LNCAP (cell line): ENCODE measurements at regions not wholly inside any gene's neighbourhood (a gene's known extent, or its start where the extent isn't known, plus 50 kb on each side); places are given as distances from the start of the nearest gene placed in this dataset.

Source experiments
- TF ChIP-seq, protein P1 (sequence below): fragments of 450-650 bp; IDR thresholded peaks from 2 replicates; pipeline ENCODE4 v1.5.1; 2017; ENCODE audit warnings: mild to moderate bottlenecking

DNA sequence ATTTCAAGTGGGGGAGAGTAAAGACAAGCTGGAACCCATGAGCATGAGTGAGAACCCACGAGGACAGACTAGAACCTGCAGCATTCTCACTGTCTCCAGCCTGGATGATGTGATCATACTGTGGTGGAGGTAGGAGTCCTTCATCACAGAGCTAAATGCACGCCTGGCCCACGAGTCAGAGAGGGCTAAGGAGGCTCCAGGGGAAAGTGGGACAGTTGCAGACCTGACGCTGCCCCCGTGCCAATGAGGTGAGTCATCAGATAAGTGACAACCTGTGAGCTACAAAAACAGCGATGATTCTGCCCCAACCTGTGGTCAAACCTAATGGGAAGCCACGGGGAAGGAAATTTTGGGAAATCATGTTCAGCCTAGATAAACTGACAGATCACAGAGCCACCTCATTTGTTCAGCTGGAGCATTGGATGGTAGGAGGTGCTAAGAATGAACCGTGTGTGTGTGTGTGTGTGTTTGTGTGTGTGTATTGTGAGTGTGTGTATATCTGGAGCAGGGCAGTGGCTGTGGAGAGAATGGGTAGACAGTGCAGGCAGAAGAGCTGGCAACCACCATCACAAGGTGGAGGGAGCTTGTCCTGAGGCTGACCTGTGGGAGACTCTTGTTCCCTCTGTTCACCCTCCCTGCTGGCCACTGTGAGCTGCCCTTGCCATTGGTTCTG is 131.8 kb downstream of the UTP18 start:
- TF ChIP-seq, protein P1, sequence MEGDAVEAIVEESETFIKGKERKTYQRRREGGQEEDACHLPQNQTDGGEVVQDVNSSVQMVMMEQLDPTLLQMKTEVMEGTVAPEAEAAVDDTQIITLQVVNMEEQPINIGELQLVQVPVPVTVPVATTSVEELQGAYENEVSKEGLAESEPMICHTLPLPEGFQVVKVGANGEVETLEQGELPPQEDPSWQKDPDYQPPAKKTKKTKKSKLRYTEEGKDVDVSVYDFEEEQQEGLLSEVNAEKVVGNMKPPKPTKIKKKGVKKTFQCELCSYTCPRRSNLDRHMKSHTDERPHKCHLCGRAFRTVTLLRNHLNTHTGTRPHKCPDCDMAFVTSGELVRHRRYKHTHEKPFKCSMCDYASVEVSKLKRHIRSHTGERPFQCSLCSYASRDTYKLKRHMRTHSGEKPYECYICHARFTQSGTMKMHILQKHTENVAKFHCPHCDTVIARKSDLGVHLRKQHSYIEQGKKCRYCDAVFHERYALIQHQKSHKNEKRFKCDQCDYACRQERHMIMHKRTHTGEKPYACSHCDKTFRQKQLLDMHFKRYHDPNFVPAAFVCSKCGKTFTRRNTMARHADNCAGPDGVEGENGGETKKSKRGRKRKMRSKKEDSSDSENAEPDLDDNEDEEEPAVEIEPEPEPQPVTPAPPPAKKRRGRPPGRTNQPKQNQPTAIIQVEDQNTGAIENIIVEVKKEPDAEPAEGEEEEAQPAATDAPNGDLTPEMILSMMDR = no peak

DNA sequence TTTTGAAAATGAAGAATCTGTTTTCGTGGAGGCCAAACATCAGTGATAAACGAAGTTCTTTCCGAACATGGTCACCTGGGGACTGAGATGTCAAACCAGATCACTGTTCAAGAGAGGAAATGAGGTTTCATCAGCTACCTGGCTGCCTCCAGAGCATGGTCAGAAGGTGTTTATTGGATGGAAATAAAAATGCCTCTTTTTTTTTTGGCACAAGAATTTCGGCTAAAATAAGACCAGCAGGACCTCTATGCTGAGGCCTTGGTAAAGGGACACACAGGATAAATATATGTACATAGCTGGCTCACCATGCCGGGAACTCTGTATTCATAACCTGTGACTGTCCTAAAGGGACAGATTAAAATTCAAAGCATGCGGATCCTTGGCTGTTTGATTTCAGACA is 135.3 kb downstream of the UTP18 start:
- TF ChIP-seq, protein P1 = no peak

DNA sequence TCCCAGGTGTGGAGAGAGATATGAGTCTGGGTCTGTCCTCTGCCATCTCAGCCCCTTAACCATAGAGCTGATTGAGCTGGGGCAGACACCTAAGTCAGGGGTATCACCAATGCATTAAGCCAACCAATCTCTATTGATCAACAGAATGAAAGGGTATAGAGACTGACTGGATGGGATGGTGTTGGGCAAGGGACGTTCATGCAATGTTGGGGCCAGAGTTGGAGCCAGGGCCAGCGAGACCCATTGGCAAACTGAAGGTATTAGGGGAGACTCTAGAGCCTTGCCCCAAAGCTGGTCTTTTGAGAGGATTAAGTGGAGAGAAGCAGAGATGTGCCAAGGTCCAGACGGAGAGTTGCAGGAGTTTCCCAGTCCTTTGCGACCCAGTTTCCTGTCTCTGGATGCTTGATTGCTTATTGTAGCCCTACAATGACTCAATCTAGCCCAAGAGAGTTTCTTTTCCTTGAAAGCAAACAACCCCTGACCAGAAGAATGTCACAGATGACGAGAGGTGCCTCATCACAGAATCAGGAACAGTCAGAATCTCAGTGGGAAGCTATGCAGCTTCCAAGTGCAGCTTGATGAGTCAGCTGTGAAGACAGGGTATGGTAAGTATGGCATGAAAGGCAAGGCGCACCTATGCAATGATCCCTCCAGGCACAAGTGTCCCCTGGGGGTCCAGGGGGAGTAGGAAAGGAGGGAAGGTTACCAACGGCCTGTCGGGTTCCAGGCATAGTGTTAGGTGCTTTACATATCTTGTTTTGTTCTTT is 137.2 kb downstream of the UTP18 start:
- TF ChIP-seq, protein P1 = no peak

DNA sequence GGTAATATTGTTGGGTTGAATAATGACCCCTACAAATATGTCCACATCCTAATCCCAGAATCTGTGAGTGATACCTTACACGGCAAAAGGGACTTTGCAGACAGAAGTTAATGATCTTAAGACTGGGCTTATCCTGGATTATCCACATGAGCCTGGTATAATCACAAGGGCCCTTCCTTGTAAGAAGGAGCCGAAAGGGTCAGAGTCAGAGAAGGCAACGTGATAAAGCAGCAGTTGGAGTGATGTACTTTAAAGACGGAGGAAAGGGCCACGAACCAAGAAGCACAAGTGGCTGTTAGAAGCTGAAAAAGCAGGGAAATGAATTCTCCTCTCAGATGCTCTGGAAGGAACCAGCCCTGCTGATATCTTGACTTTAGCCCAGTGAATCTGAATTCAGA is 137.8 kb downstream of the UTP18 start:
- TF ChIP-seq, protein P1 = no peak

DNA sequence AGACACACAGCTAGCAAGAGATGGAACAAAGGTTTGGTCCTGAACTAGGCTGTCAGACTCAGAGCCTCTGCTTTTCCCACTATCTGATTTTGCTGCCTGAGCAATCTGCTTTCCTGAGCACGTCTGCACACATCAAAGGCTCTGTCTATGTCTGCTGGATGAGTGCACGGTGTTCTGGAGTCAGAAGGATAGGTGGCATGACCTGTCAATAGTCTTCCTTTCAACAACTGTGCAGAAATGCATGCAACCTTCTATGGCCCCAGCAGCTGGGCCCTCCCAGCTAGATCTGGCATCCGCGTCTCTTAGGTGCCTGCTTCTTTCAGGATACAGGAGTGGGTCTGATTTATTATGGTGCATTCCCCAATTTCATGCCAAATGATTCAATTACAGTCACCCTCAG is 138.3 kb downstream of the UTP18 start:
- TF ChIP-seq, protein P1 = no peak

DNA sequence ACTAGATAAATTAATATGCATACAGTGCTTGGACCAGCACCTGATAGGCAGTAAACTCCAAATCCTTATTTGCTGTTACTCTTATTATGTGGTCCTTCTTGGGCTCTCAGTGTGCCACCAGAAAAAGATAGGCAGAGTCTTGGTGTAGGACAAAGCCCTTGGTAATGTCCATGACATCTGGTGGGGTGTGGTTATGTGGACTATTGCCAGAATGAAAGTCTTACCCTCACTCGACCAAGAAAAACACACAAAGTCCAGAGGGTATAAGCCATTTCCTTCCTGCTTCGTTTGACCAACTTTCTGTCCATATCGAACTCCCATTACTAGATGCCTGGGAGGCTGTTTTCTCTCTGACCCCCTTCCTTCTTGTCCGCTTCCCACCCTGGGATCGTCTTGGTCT is 140.9 kb downstream of the UTP18 start:
- TF ChIP-seq, protein P1 = no peak

DNA sequence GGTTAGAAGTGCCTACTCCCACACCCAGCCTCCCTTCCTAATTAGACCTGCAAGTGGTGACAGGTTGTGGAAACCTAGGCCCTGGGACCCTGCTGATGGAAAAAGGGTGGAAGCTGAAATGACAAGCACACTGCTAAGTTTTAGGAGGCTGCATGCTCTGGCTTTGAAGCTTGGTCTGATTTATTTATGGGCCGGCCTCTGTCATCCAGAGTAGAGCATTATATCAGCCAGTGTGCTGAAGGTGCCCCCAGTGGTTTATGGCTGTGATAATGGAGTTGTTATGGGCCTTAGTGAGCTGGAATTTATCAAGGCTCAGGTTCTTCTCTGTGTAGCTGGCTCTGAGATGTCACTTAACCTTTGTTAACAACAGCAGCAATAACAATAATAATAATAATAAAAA is 142.6 kb downstream of the UTP18 start:
- TF ChIP-seq, protein P1 = no peak
